Panc1 (cell line): ENCODE measurements at regions not wholly inside any gene's neighbourhood (a gene's known extent, or its start where the extent isn't known, plus 50 kb on each side); places are given as distances from the start of the nearest gene placed in this dataset.

ENCODE experiments used
- ATAC-seq: fragments of 200-7000 bp; cut with Tn5 transposase; 2 replicates; pipeline ENCODE4 v1.9.1; 2020; ENCODE audit warnings: mild to moderate bottlenecking, moderate library complexity
- BruUV-seq: library from RNA; stranded (reverse); fragments of 400-500 nt; replicated peaks from 2 replicates; lab custom pipeline; 2021; lab: Mats Ljungman, UMichigan
- CTCF ChIA-PET: fragments of 300-600 bp; sonication (Branson Sonifier 250); formaldehyde crosslinking; loops from one replicate; lab custom pipeline; 2022; ENCODE audit warnings: antibody characterized with exemption; lab: Charles Lee
- POLR2A ChIA-PET: fragments of 300-600 bp; sonication (Branson Sonifier 250); formaldehyde crosslinking; loops from one replicate; lab custom pipeline; 2022; ENCODE audit warnings: antibody characterized with exemption; lab: Charles Lee
- DNase-seq: peaks from one replicate; pipeline ENCODE4 v3.0.0-alpha.2; 2010; ENCODE audit warnings: low read depth, low spot score
- H3K27ac ChIP-seq: 2 replicates; pipeline ENCODE4 v1.5.1; 2011; ENCODE audit warnings: mild to moderate bottlenecking, low read length, inconsistent platforms
- H3K27me3 ChIP-seq: fragments of 200-500 bp; sonication (Bioruptor generic); 2 replicates; pipeline ENCODE4 v1.6.0; 2014; ENCODE audit warnings: low read length, inconsistent platforms; ENCODE audit not compliant: control insufficient read depth, insufficient read depth
- H3K36me3 ChIP-seq: fragments of 200-500 bp; sonication (Bioruptor generic); 2 replicates; pipeline ENCODE4 v1.5.1; 2014; ENCODE audit warnings: inconsistent platforms, mild to moderate bottlenecking, low read length, moderate library complexity; ENCODE audit not compliant: control insufficient read depth, insufficient read depth
- H3K4me1 ChIP-seq: 2 replicates; pipeline ENCODE4 v1.5.1; 2011; ENCODE audit warnings: inconsistent platforms, mild to moderate bottlenecking, low read length, moderate library complexity; ENCODE audit not compliant: control insufficient read depth, insufficient read depth
- H3K4me3 ChIP-seq, 2 experiments: 2 replicates each; pipeline ENCODE4 v1.5.1; 2011 to 2012; ENCODE audit warnings: low read depth in 2 of 2, low read length in 2 of 2, mild to moderate bottlenecking in 2 of 2, inconsistent platforms in 1 of 2, moderate library complexity in 1 of 2
- H3K9me3 ChIP-seq: fragments of 200-500 bp; sonication (Bioruptor generic); 2 replicates; pipeline ENCODE4 v1.5.1; 2014; ENCODE audit warnings: low read depth, mild to moderate bottlenecking, inconsistent platforms, low read length, moderate library complexity; ENCODE audit not compliant: control insufficient read depth, insufficient read depth
- POLR2AphosphoS5 ChIP-seq: IDR thresholded peaks from 2 replicates; pipeline ENCODE4 v1.6.1; 2012; ENCODE audit warnings: mild to moderate bottlenecking, low read depth, low read length, moderate library complexity
- SIN3A ChIP-seq: IDR thresholded peaks from 2 replicates; pipeline ENCODE4 v1.6.1; 2012; ENCODE audit warnings: low read depth, mild to moderate bottlenecking, low read length, moderate library complexity, borderline replicate concordance; ENCODE audit not compliant: insufficient read depth
- TCF7L2 ChIP-seq: IDR thresholded peaks from 2 replicates; pipeline ENCODE4 v1.6.1; 2011; ENCODE audit warnings: mild to moderate bottlenecking, low read depth, low read length, inconsistent platforms
- in situ Hi-C: cut with HindIII; loops from 2 replicates; pipeline ENCODE4 v1.10.0; 2016; ENCODE audit warnings: low sequenced_read_pairs, low pct_unique_long_range_greater_than_20kb
- intact Hi-C: fragments of 100-400 bp; cut with micrococcal nuclease; formaldehyde crosslinking; loops from one replicate; pipeline ENCODE4 v1.10.0; 2022; ENCODE audit not compliant: unreplicated experiment
- TF ChIP-seq, protein P1 (sequence below): fragments of 450-650 bp; IDR thresholded peaks from 2 replicates; pipeline ENCODE4 v1.5.1; 2017; ENCODE audit warnings: mild to moderate bottlenecking
- TF ChIP-seq, protein P2 (sequence below), 2 experiments: IDR thresholded peaks; 2 replicates each; pipeline ENCODE4 v1.6.1; 2011 to 2012; ENCODE audit warnings: low read depth in 2 of 2, control low read depth in 1 of 2, low read length in 1 of 2, mild to moderate bottlenecking in 1 of 2, moderate library complexity in 1 of 2; ENCODE audit not compliant: insufficient read depth in 1 of 2

DNA sequence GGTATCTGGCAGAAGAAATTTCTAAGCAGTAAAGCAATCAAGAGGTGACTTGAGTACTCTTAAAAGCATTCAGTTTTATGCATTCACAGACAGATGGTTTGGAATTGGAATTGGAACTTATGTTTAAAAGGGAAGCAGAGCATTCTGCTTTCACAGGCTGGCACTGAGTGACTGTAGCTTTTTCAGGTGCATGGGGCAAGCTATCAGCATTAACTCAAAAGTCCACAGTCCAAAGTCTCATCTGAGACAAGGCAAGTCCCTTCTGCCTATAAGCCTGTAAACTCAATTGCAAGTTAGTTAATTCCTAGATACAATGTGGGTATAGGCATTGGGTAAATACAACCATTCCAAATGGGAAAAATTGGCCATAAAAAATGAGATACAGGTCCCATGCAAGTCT lies 1620.3 kb downstream of the MRPL39 start:
- Histone ChIP-seq H3K9me3 (no peaks in the 10 kb centered on the region), H3K36me3 (no peaks in the 10 kb centered on the region), H3K4me1 (no peaks in the 10 kb centered on the region), H3K27ac (no peak overlapping the region), H3K4me3 (no peak overlapping the region), H3K27me3 (no peaks in the 10 kb centered on the region)
- DNase-seq (no peak), ATAC-seq (no peak)
- TF ChIP-seq, protein P1, sequence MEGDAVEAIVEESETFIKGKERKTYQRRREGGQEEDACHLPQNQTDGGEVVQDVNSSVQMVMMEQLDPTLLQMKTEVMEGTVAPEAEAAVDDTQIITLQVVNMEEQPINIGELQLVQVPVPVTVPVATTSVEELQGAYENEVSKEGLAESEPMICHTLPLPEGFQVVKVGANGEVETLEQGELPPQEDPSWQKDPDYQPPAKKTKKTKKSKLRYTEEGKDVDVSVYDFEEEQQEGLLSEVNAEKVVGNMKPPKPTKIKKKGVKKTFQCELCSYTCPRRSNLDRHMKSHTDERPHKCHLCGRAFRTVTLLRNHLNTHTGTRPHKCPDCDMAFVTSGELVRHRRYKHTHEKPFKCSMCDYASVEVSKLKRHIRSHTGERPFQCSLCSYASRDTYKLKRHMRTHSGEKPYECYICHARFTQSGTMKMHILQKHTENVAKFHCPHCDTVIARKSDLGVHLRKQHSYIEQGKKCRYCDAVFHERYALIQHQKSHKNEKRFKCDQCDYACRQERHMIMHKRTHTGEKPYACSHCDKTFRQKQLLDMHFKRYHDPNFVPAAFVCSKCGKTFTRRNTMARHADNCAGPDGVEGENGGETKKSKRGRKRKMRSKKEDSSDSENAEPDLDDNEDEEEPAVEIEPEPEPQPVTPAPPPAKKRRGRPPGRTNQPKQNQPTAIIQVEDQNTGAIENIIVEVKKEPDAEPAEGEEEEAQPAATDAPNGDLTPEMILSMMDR = no peak
- no peak for TF ChIP-seq POLR2AphosphoS5
- no peak for TF ChIP-seq TCF7L2
- no peak for TF ChIP-seq SIN3A
- TF ChIP-seq, protein P2, sequence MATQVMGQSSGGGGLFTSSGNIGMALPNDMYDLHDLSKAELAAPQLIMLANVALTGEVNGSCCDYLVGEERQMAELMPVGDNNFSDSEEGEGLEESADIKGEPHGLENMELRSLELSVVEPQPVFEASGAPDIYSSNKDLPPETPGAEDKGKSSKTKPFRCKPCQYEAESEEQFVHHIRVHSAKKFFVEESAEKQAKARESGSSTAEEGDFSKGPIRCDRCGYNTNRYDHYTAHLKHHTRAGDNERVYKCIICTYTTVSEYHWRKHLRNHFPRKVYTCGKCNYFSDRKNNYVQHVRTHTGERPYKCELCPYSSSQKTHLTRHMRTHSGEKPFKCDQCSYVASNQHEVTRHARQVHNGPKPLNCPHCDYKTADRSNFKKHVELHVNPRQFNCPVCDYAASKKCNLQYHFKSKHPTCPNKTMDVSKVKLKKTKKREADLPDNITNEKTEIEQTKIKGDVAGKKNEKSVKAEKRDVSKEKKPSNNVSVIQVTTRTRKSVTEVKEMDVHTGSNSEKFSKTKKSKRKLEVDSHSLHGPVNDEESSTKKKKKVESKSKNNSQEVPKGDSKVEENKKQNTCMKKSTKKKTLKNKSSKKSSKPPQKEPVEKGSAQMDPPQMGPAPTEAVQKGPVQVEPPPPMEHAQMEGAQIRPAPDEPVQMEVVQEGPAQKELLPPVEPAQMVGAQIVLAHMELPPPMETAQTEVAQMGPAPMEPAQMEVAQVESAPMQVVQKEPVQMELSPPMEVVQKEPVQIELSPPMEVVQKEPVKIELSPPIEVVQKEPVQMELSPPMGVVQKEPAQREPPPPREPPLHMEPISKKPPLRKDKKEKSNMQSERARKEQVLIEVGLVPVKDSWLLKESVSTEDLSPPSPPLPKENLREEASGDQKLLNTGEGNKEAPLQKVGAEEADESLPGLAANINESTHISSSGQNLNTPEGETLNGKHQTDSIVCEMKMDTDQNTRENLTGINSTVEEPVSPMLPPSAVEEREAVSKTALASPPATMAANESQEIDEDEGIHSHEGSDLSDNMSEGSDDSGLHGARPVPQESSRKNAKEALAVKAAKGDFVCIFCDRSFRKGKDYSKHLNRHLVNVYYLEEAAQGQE (IDR thresholded peaks at IDR 0.05; ENCODE audit: insufficient read depth in 1 of 2, low read depth in 2 of 2, low read length in 1 of 2) = no peak
- in situ Hi-C loops = no loop called here
- intact Hi-C loops = no loop called here
- CTCF ChIA-PET = no interaction called here
- POLR2A ChIA-PET = no interaction called here
- BruUV-seq = no TSS peak

DNA sequence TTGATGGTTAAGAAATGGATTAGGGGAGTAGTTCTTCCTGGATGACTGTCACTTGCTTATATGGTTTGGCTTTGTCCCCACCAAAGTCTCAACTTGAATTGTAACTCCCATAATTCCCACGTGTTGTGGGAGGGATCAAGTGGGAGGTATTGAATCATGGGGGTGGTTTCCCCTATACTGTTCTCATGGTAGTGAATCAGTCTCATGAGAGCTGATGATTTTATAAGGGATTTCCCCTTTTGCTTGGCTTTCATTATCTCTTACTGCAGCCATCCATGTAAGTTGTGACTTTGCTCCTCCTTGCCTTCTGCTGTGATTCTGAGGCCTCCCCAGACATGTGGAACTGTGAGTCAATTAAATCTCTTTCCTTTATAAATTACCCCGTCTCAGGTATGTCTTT lies 1621.1 kb downstream of the MRPL39 start:
- intact Hi-C loops = no loop called here
- in situ Hi-C loops = no loop called here
- DNase-seq (no peak), ATAC-seq (no peak)
- no peak for TF ChIP-seq TCF7L2
- TF ChIP-seq, protein P2 (IDR thresholded peaks at IDR 0.05; ENCODE audit: insufficient read depth in 1 of 2, low read depth in 2 of 2, low read length in 1 of 2) = no peak
- TF ChIP-seq, protein P1 = no peak
- no peak for TF ChIP-seq SIN3A
- TF ChIP-seq POLR2AphosphoS5 = no peak
- Histone ChIP-seq H3K27me3 (no peaks in the 10 kb centered on the region), H3K4me1 (no peaks in the 10 kb centered on the region), H3K4me3 (no peak overlapping the region), H3K36me3 (no peaks in the 10 kb centered on the region), H3K27ac (no peak overlapping the region), H3K9me3 (no peaks in the 10 kb centered on the region)
- ChIA-PET POLR2A (no interaction called here), CTCF (no interaction called here)
- no TSS peak for BruUV-seq
